ENCODE measurements at regions not wholly inside any gene's neighbourhood (a gene's known extent, or its start where the extent isn't known, plus 50 kb on each side); places are given as distances from the start of the nearest gene placed in this dataset.

- TF ChIP-seq POLR2AphosphoS5 (IDR thresholded peaks at IDR 0.05; ENCODE audit: low read depth, low read length), result no peak
- TF ChIP-seq YY1 (IDR thresholded peaks at IDR 0.05; ENCODE audit: extremely low read depth, insufficient replicate concordance, low read depth, low read length), result no peak
- TF ChIP-seq CTCF (IDR thresholded peaks at IDR 0.05 in 2 of 3, conservative IDR thresholded peaks at IDR 0.05 in 1 of 3; ENCODE audit: borderline replicate concordance in 1 of 3, insufficient read depth in 1 of 3, low read depth in 2 of 3, low read length in 2 of 3), result no peak
- no peak for TF ChIP-seq POLR2A (IDR thresholded peaks at IDR 0.05; ENCODE audit: borderline replicate concordance, extremely low read depth, insufficient read depth, insufficient read length)
- no peak for TF ChIP-seq FOSL1 (IDR thresholded peaks at IDR 0.05; ENCODE audit: low read depth)
- TF ChIP-seq EZH2phosphoT487 (IDR thresholded peaks at IDR 0.05; ENCODE audit: borderline replicate concordance), result no peak
- TF ChIP-seq ATF3 (IDR thresholded peaks at IDR 0.05), result no peak
- TF ChIP-seq CEBPB (IDR thresholded peaks at IDR 0.05; ENCODE audit: low read depth), result no peak
- TF ChIP-seq ZNF274 (IDR thresholded peaks at IDR 0.05; ENCODE audit: low read depth, low read length), result no peak
- TF ChIP-seq SRF (IDR thresholded peaks at IDR 0.05; ENCODE audit: low read depth), result no peak
- TF ChIP-seq SIN3A (IDR thresholded peaks at IDR 0.05; ENCODE audit: low read depth), result no peak
- no peak for TF ChIP-seq MAX (IDR thresholded peaks at IDR 0.05)
- TF ChIP-seq ELF1 (IDR thresholded peaks at IDR 0.05; ENCODE audit: borderline replicate concordance, low read depth), result no peak
- TF ChIP-seq EGR1 (IDR thresholded peaks at IDR 0.05; ENCODE audit: low read depth), result no peak
- no peak for TF ChIP-seq JUND (IDR thresholded peaks at IDR 0.05)
- no peak for TF ChIP-seq RAD21 (IDR thresholded peaks at IDR 0.05; ENCODE audit: low read depth)
- TF ChIP-seq REST (IDR thresholded peaks at IDR 0.05; ENCODE audit: low read depth), result no peak
- TF ChIP-seq TCF7L2 (IDR thresholded peaks at IDR 0.05; ENCODE audit: borderline replicate concordance, extremely low read depth, insufficient read depth, insufficient read length), result no peak
- no peak for TF ChIP-seq ZBTB33 (IDR thresholded peaks at IDR 0.05; ENCODE audit: extremely low read depth, insufficient replicate concordance, low read length)
- Histone ChIP-seq H3K9me3 (ENCODE audit: control insufficient read depth in 1 of 2, insufficient read depth in 1 of 2, low read depth in 1 of 2, low read length in 2 of 2) (no peaks in the 10 kb centered on the region), H3K4me2 (ENCODE audit: low read length) (no peak overlapping the region), H3K36me3 (ENCODE audit: control insufficient read depth in 1 of 2, insufficient read depth in 2 of 2, low read length in 2 of 2) (no peaks in the 10 kb centered on the region), H4K20me1 (ENCODE audit: insufficient read depth) (no peaks in the 10 kb centered on the region), H3K9me2 (ENCODE audit: insufficient read depth) (no peaks in the 10 kb centered on the region), H3K9ac (ENCODE audit: low read length) (no peak overlapping the region), H3K79me2 (ENCODE audit: insufficient read depth, low read length) (no peaks in the 10 kb centered on the region), H3K27me3 (ENCODE audit: insufficient read depth, low read length) (no peaks in the 10 kb centered on the region), H2AFZ (ENCODE audit: low read depth, low read length, poor library complexity, severe bottlenecking) (no peak overlapping the region), H3K27ac (ENCODE audit: low read depth, low read length) (no peak overlapping the region), H3K4me1 (ENCODE audit: control insufficient read depth in 1 of 2, insufficient read depth in 2 of 2, low read length in 2 of 2) (no peaks in the 10 kb centered on the region), H3K4me3 (replicated peaks in 1 of 2; ENCODE audit: low read depth in 1 of 2, low read length in 2 of 2) (no peak overlapping the region)
- RAD21 ChIA-PET (ENCODE audit: low non-redundant PET in 1 of 2, low total read pairs in 2 of 2, uncharacterized antibody in 2 of 2, unreplicated experiment in 2 of 2), result no interaction called here
- intact Hi-C loops (cut with micrococcal nuclease), result no loop called here
- DNase-seq (ENCODE audit: low read depth, low spot score), result no peak
- CTCF ChIA-PET, result no interaction called here
- ATAC-seq, result no peak
- POLR2A ChIA-PET, result no interaction called here
- BruUV-seq (replicated peaks), result no TSS peak
These were observed 158.1 kb downstream of the SPATA31D1 start for GRCh38 chr9:82146677-82147076.
